ENCODE measurements at regions not wholly inside any gene's neighbourhood (a gene's known extent, or its start where the extent isn't known, plus 50 kb on each side); places are given as distances from the start of the nearest gene placed in this dataset.

DNA sequence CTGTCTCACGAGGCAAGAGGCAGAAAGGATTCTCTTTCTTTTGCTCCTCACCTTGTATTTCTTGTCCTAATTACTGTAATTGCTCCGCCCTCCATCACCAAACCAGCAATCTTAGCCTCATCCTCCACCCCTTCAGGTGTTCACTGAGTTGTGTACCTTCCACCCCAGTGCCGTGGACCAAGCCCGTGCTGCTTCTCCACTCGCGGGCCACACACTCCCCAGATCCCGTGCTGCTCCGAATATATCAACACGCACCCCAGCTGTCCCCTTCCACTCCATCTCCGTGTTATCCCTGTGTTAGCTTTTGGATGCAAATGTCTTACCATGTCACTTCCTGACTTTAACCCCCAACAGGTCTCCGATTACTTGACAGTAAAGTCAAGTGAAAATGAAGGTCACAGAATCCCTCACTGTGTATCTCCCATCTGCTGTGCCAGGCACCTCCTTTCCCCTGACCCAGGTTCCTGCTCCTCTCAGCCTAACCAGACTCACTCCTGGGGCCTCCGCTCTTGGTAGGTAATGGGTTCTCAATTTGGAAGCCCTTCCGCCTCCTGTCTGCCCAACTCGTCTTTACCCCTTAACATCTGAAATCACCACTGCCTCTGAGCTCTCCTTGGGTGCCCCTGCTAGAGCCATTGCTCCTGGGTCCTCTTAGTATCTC lies 320.2 kb downstream of the MED10 start:
- Histone ChIP-seq H3K79me2 (ENCODE audit: insufficient read depth, low read length) (no peaks in the 10 kb centered on the region), H3F3A (ENCODE audit: insufficient read depth, low read length) (no peaks in the 10 kb centered on the region), H3K9ac (ENCODE audit: low read length) (no peak overlapping the region), H3K9me2 (ENCODE audit: low read depth, low read length) (no peaks in the 10 kb centered on the region), H3K4me2 (ENCODE audit: low read length) (no peak overlapping the region), H3K27me3 (ENCODE audit: insufficient read depth, low read length) (no peaks in the 10 kb centered on the region; the same call in 1 of the 2 replicates), H3K4me1 (ENCODE audit: insufficient read depth, low read length, severe bottlenecking) (no peaks in the 10 kb centered on the region), H3K27ac (ENCODE audit: low read depth, low read length, poor library complexity, severe bottlenecking) (no peak overlapping the region), H2AFZ (ENCODE audit: low read length) (no peak overlapping the region), H3K9me3 (ENCODE audit: low read length) (no peaks in the 10 kb centered on the region), H3K36me3 (ENCODE audit: insufficient read depth, low read length) (no peaks in the 10 kb centered on the region), H4K20me1 (ENCODE audit: insufficient read depth, low read length) (no peaks in the 10 kb centered on the region), H3K4me3 (ENCODE audit: low read depth, low read length, poor library complexity, severe bottlenecking) (no peak overlapping the region)
- TF ChIP-seq, protein P1, sequence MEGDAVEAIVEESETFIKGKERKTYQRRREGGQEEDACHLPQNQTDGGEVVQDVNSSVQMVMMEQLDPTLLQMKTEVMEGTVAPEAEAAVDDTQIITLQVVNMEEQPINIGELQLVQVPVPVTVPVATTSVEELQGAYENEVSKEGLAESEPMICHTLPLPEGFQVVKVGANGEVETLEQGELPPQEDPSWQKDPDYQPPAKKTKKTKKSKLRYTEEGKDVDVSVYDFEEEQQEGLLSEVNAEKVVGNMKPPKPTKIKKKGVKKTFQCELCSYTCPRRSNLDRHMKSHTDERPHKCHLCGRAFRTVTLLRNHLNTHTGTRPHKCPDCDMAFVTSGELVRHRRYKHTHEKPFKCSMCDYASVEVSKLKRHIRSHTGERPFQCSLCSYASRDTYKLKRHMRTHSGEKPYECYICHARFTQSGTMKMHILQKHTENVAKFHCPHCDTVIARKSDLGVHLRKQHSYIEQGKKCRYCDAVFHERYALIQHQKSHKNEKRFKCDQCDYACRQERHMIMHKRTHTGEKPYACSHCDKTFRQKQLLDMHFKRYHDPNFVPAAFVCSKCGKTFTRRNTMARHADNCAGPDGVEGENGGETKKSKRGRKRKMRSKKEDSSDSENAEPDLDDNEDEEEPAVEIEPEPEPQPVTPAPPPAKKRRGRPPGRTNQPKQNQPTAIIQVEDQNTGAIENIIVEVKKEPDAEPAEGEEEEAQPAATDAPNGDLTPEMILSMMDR (IDR thresholded peaks at IDR 0.05; ENCODE audit: low read length) = no peak
- TF ChIP-seq EZH2 (IDR thresholded peaks at IDR 0.05; ENCODE audit: borderline replicate concordance, low read length) = no peak

DNA sequence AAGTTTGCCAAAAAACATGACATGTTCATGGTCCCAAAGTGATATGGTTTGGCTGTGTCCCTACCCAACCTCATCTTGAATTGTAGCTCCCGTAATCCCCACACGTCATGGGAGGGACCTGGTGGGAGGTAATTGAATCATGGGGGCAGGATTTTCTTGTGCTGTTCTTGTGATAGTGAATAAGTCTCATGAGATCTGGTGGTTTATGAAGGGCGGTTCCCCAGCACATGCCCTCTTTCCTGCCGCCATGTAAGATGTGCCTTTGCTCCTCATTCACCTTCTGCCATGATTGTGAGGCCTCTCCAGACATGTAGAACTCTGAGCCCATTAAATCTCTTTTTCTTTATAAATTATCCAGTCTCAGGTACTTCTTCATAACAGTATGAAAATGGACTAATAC lies 322.1 kb downstream of the MED10 start:
- Histone ChIP-seq H3K27me3 (ENCODE audit: insufficient read depth, low read length) (no peaks in the 10 kb centered on the region; the same call in 1 of the 2 replicates), H2AFZ (ENCODE audit: low read length) (no peak overlapping the region), H4K20me1 (ENCODE audit: insufficient read depth, low read length) (no peaks in the 10 kb centered on the region), H3K27ac (ENCODE audit: low read depth, low read length, poor library complexity, severe bottlenecking) (no peak overlapping the region), H3K4me1 (ENCODE audit: insufficient read depth, low read length, severe bottlenecking) (no peaks in the 10 kb centered on the region), H3K4me3 (ENCODE audit: low read depth, low read length, poor library complexity, severe bottlenecking) (no peak overlapping the region), H3K4me2 (ENCODE audit: low read length) (no peak overlapping the region), H3K9me2 (ENCODE audit: low read depth, low read length) (no peaks in the 10 kb centered on the region), H3K9ac (ENCODE audit: low read length) (no peak overlapping the region), H3K36me3 (ENCODE audit: insufficient read depth, low read length) (no peaks in the 10 kb centered on the region), H3K9me3 (ENCODE audit: low read length) (no peaks in the 10 kb centered on the region), H3K79me2 (ENCODE audit: insufficient read depth, low read length) (no peaks in the 10 kb centered on the region), H3F3A (ENCODE audit: insufficient read depth, low read length) (no peaks in the 10 kb centered on the region)
- TF ChIP-seq, protein P1 (IDR thresholded peaks at IDR 0.05; ENCODE audit: low read length) = no peak
- no peak for TF ChIP-seq EZH2 (IDR thresholded peaks at IDR 0.05; ENCODE audit: borderline replicate concordance, low read length)

DNA sequence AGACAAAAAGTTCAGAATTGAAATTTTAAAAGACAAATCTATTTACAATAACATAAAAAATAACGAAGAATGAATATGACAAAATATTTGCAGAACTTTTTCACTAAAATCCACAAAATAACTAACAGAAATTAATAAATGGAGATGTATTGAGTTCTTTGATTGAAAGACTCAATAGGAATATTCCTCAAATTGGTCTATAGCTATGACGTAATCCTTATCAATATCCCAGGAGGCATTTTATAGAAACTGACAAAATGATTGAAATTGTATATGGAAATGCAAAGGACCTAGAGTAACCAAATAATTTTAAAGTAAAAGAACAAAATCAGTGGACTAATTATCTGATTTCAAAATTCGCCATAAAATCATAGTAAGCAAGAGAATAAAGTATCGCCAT lies 328.7 kb downstream of the MED10 start:
- Histone ChIP-seq H3K79me2 (ENCODE audit: insufficient read depth, low read length) (no peaks in the 10 kb centered on the region), H3K36me3 (ENCODE audit: insufficient read depth, low read length) (no peaks in the 10 kb centered on the region), H4K20me1 (ENCODE audit: insufficient read depth, low read length) (no peaks in the 10 kb centered on the region), H3K9me3 (ENCODE audit: low read length) (no peaks in the 10 kb centered on the region), H2AFZ (ENCODE audit: low read length) (no peak overlapping the region), H3K4me1 (ENCODE audit: insufficient read depth, low read length, severe bottlenecking) (no peaks in the 10 kb centered on the region), H3K27ac (ENCODE audit: low read depth, low read length, poor library complexity, severe bottlenecking) (no peak overlapping the region), H3K27me3 (ENCODE audit: insufficient read depth, low read length) (no peaks in the 10 kb centered on the region), H3K9ac (ENCODE audit: low read length) (no peak overlapping the region), H3K9me2 (ENCODE audit: low read depth, low read length) (no peaks in the 10 kb centered on the region), H3K4me2 (ENCODE audit: low read length) (no peak overlapping the region), H3K4me3 (ENCODE audit: low read depth, low read length, poor library complexity, severe bottlenecking) (no peak overlapping the region), H3F3A (ENCODE audit: insufficient read depth, low read length) (no peaks in the 10 kb centered on the region)
- TF ChIP-seq, protein P1 (IDR thresholded peaks at IDR 0.05; ENCODE audit: low read length) = no peak
- TF ChIP-seq EZH2 (IDR thresholded peaks at IDR 0.05; ENCODE audit: borderline replicate concordance, low read length) = no peak
